Right kidney (tissue), 1 donor: ENCODE measurements at regions not wholly inside any gene's neighbourhood (a gene's known extent, or its start where the extent isn't known, plus 50 kb on each side); places are given as distances from the start of the nearest gene placed in this dataset.

Source experiments
- DNase-seq: peaks from one replicate; pipeline ENCODE4 v3.0.0-alpha.2; 2016

GRCh38 chr6:25013246-25013645 is 77.5 kb upstream of the RIPOR2 start:
- DNase-seq, result no peak

- no peak for DNase-seq
These were observed 78.6 kb upstream of the RIPOR2 start for GRCh38 chr6:25014369-25014768.

- no peak for DNase-seq
These were observed 79.2 kb upstream of the RIPOR2 start for GRCh38 chr6:25014791-25015560.

- no peak for DNase-seq
These were observed 80.4 kb upstream of the RIPOR2 start for GRCh38 chr6:25016014-25016720.

GRCh38 chr6:25017486-25017885 is 81.7 kb upstream of the RIPOR2 start:
- DNase-seq, result no peak

- DNase-seq, result no peak
These were observed 82.3 kb upstream of the RIPOR2 start for GRCh38 chr6:25017932-25018567.

GRCh38 chr6:25018568-25018954 is 82.8 kb upstream of the RIPOR2 start:
- DNase-seq, result no peak

GRCh38 chr6:25022140-25022553 is 86.4 kb upstream of the RIPOR2 start:
- no peak for DNase-seq

- no peak for DNase-seq
These were observed 88.0 kb upstream of the RIPOR2 start for GRCh38 chr6:25023781-25024180.

- DNase-seq, result no peak
These were observed 89.1 kb upstream of the RIPOR2 start for GRCh38 chr6:25024821-25025220.

- no peak for DNase-seq
These were observed 89.6 kb upstream of the RIPOR2 start for GRCh38 chr6:25025248-25025918.

- no peak for DNase-seq
These were observed 90.2 kb upstream of the RIPOR2 start for GRCh38 chr6:25025919-25026301.

GRCh38 chr6:25026723-25027122 is 91.0 kb upstream of the RIPOR2 start:
- DNase-seq, result no peak

- no peak for DNase-seq
These were observed 91.6 kb upstream of the RIPOR2 start for GRCh38 chr6:25027221-25027916.

GRCh38 chr6:25028328-25028727 is 92.6 kb upstream of the RIPOR2 start:
- DNase-seq, result no peak

GRCh38 chr6:25032934-25033333 is 97.2 kb upstream of the RIPOR2 start:
- DNase-seq, result no peak

GRCh38 chr6:25034431-25034921 is 98.7 kb upstream of the RIPOR2 start:
- DNase-seq, result no peak

GRCh38 chr6:25035174-25035511 is 99.4 kb upstream of the RIPOR2 start:
- DNase-seq, result no peak

GRCh38 chr6:25035512-25036435 is 100.0 kb upstream of the RIPOR2 start:
- no peak for DNase-seq

- DNase-seq, result no peak
These were observed 100.7 kb upstream of the RIPOR2 start for GRCh38 chr6:25036461-25036860.

- DNase-seq, result no peak
These were observed 102.5 kb upstream of the RIPOR2 start for GRCh38 chr6:25038300-25038699.
